CD1c-positive myeloid dendritic cell (primary cell): ENCODE measurements at regions not wholly inside any gene's neighbourhood (a gene's known extent, or its start where the extent isn't known, plus 50 kb on each side); places are given as distances from the start of the nearest gene placed in this dataset.

Experiments
- DNase-seq: peaks from one replicate; pipeline ENCODE4 v3.0.0-alpha.2; 2016; ENCODE audit errors: extremely low spot score

DNA sequence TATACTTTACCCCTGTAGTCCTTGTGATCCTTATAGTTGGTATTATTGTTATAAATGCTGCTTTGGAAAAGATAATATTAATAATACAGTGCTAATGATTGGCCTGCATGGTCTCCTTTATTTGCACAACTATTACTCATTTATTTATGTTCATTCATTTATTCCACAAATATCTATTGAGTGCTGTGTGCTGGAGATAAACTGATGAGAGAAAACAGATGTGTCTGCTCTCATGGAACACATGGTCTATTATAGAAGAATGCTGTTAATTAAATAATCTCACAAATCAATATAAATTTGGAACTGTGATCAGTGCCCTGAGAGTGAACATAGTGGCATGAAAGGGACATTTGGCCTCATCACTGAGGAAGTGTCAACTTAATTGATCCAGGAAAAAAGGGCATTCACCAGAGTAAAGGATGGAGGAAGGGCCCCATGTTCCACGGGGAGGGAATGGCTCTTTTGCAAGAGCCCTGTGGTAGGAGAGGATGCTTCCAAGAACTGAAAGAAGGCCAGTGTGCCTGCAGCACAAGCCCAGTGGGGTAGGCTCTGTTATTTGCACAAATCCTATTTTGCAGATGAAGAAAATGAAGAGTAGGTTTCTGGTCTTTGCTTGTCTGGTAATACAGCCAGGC is 91.5 kb upstream of the STK39 start:
- no peak for DNase-seq

DNA sequence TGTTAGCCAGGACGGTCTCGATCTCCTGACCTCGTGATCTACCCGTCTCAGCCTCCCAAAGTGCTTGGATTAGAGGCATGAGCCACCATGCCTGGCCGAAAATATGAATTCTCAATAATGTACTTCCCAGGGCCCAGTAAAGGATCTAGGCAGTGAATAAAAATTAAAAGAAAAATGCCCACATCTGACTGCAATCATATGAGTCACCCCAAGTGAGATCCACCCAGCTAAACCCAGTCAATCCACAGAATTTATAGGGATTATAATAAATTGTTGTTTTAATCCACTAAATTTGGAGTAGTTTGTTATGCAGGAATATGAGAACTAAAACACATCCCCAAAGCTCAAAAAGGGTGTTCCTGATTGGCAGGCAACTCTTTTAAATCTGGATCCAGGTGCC is 93.5 kb upstream of the STK39 start:
- DNase-seq: no peak

DNA sequence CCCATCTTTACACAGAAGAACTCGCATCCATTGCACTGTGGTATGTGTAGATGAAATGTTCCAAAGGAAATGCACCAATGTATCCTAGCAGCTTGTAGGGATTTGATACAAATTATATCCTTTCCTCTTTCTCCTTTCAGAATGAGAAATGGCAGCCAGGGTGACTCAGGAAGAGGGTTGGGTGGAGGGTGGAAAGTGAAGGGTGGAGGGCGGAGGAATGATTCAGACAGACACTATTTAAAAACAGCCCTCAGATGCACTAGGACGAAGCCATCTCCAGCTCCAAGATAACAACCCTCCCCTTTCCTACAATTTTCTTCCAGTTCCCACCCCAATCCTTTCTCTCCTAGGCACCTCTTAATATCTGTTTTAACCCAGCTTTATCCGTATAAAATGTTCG is 96.2 kb upstream of the STK39 start:
- DNase-seq: no peak

DNA sequence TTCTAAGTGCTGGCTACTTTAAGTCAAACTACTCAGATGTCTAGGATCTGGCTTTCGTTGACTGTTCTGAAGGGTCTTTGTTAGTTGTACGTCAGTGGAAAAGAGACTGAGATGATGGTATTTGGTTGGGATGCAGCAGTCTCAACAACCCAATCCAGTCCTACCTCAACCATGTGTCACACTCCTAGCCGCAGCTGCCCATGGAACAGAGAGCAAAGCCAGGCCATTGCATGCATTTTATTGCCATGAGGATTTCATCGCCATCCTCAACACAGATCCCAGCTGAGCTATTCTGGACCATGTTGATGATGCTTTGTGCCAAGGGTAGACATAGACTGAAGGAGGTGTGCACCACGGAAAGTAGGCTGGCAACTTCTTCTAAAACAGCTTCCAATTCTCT is 97.3 kb upstream of the STK39 start:
- no peak for DNase-seq

DNA sequence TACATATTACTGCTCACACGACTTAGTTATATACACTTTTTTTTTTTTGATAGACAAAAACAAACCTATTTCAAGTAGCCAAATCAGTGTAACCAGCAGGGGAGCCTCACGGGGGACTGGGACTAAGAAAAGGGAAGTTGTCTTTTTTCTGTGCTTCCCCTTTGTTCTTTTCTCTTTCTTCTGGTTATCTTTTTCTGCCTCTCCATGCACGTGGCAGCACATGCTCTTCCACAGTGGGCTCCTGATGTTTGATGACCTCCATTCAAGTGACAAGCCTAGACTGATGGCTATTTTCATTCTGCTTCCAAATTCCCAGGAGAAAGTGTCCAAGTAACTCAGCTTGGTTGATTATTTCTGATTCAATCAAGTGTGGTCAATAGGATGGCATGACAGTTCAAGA is 98.2 kb upstream of the STK39 start:
- DNase-seq: peak; percentile 16

DNA sequence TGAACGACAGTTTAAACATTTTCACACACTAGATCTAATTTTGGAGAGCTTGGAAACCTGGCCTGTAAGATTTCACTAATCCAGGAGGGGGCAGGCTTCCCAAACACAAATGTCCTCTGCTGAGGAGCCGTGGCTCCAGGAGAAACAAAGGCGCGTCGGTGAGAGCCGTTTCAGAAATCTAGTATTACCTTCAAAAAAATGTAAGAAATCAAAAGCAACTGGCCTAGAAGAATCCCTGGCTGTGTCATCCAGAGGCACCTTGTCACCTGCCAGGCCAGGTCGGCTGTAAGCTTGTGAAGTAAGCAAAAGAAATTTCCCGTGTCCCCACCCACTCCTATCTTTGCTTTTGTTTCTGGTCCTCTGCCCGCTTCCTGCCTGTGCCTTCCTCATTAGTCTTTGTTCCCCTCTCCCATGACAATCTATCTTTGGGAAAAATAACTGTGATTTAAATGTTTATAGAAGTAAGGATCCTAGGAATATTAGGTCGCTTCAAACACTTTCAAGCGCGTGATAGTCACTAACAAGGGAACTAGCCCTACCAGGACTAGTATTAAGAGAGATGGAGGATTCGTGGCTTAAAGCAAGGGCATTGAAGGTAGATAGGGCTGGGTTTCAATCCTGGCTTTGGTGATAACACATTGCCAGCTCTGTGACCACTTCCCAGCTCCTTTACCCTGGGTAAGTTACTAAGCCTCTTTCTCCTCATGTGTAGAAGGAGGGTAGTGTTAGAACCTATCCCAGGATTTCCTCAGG is 99.5 kb upstream of the STK39 start:
- DNase-seq: peak; percentile 78

DNA sequence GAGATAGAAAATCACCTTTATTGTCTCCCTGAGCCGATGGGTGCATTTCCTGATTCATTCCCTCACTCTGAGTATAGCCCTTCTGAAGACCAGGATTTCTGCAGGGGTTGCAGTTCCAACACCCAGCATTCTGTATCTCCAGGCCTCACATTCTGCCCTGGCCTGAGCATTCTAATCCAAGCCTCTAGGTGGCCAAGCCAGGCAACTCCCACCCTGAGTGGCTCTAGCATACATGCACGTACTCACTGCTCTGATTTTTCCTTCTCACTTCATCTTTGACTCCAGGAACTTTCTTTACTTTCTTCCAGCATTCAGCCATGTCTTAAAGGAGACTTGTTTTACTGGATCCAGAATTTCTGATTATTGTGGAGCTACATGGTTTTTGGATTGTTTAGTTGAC is 100.7 kb upstream of the STK39 start:
- peak; percentile 11 for DNase-seq

DNA sequence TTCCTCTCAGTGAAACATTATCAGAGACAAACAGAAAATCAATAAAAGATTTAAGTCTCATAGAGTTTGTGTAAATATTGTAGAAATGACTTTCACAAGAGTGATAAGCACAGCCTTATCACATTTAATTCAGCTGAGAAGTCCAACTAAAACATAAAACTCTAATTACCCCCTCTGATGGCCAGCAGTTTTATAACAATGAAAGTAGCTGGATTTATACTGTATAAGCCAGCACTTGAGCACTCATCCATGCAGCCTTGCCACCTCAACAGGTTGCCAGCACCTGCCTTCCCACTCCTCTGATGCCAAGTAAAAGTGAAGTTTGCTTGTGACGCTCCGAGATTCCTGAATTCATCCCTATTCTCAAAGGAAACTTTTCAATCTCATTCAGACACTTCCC is 103.0 kb upstream of the STK39 start:
- DNase-seq: no peak

DNA sequence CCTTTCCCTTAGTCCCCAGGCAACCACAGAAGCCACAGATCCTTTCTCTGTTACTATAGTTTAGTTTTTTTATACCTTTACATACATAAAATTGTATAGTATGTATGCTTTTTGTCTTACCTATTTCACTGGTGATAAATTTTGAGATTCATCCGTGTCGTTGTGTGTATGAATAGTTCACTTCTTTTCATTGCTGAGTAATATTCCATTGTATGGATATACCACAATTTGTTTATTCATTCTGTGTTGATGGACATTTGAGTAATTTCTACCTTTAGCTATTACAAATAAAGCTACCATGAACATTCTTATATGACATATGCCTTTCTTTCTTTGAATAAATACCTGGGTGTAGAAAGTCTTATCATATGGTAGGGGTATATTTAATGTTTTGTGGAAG is 102.8 kb upstream of the CERS6 start:
- no peak for DNase-seq

DNA sequence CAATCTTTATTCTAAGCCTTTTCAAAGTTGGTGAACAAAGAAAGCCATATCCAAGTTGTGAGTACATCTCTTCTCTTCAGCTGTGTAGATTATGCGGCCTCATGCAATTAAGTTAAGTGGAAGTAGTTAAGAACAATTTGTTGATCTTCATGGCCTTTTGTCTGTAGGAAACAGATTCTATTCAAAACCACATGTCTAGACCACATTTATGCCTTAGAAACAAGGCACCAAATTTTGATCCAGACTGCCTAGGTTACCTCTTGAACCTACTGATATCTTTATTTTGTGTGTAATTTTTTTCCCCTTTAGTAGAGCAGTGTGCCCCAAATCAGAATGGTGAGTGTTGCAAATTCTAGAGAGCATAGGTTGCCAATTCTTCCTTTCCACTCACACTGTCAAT is 101.6 kb upstream of the CERS6 start:
- DNase-seq: no peak

DNA sequence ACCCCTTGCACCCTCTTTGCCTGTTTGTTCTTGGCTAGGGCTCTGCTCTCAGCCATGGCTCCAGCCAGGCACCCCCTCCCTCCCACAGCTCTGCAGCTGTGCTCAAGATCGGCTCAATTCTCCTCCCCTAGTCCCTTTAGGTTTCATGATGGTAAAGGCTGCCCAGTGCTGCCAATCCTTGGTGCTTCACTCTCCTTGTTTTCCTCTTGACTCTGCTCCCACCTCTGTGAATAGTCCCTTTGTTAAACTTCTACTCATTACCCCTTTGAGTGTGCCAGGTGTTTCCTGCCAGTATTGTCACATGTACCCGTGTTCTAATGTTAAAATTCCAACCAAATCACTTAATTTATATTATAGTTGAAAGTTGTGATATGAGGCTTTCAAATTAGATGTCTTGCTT is 101.0 kb upstream of the CERS6 start:
- no peak for DNase-seq

DNA sequence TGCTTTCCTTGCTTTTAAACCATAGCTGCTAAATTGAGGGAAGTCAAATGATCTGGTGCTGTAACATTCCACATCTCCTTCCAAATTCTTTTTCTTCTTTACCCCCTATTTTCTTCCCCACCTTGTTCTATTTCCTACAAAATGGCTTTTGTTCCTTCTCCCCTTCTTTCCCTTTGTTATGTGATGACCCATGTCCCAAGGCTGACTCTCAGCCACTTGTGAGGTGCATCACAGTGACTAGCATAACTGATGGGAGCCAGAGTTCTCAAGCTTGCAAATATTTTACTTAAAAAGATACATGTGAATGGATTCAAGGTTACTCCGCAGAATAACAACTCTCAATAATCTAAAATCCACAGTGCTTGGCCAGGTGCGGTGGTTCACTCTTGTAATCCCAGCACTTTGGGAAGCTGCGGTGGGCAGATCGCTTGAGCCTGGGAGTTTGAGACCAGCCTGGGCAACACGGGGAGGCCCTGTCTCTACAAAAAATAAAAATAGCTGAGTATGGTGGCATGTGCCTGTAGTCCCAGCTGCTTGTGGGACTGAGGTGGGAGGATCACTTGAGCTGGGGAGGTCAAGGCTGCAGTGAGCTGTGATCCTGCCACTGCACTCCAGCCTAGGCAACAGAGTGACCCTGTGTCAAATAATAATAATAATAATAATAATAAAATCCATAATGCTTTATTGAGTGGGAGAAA is 100.1 kb upstream of the CERS6 start:
- DNase-seq: no peak

DNA sequence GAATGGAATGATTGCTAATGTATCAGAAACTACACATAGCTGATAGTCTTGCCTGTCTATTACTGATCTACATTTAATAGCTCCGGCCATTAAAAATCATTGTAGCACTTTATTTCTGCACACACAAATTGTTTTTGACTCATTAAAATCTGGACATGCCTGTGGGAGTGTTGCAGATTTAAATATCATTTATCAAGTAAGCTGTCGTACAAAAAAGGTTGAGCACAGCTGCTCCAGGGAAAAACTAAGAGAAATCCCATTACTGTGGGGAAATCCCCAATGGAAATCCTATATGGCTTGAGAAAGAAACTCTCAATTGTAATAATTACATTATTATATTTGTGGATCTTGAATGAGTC is 99.6 kb upstream of the CERS6 start:
- DNase-seq: no peak

DNA sequence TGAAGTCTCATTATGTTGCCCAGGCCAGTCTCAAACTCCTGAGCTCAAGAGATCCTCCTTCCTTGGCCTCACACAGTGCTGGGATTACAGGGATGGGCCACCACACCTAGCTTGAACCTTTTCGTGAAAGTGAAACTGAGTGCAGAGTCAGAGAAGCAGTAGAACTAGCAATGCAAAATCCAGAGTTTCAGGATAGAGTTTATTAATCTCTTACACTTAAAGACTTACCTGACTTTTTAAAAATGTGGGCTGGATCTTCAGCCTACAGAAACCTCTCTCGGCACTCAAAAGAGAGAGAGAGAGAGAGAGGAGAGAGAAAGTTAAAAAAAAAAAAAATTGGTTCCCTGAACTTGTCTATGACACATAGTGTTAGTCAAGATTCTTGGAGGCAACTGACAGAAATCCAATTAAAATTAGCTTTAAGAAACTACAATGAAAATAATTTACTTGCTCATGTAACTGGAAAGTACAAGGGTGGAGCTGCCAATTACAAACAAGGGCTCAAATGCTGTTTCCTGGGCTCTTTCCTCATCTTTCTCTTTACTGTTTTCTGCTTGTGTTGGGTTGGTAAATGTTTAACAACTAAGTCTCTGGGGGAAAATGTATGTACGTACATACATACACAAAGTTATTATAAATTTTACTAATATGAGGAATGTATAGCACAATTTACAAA is 98.1 kb upstream of the CERS6 start:
- no peak for DNase-seq

DNA sequence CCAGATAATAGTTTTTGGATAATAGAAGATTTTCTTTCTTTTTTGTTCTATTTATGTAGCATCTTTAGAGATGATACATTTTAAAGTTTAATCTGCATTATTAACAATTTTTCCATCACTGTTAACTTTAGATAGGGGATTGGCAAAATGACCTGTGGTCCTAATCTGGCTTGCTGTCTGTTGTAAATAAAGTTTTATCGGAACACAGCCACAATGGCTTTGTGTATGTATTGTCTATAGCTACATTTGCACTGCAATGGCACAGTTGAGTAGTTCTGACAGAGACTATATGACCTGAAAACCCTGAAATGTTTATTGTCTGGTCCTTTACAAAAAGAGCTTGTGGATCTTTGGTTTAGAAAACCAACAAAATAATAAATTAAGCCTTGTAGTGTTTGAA is 97.0 kb upstream of the CERS6 start:
- no peak for DNase-seq

DNA sequence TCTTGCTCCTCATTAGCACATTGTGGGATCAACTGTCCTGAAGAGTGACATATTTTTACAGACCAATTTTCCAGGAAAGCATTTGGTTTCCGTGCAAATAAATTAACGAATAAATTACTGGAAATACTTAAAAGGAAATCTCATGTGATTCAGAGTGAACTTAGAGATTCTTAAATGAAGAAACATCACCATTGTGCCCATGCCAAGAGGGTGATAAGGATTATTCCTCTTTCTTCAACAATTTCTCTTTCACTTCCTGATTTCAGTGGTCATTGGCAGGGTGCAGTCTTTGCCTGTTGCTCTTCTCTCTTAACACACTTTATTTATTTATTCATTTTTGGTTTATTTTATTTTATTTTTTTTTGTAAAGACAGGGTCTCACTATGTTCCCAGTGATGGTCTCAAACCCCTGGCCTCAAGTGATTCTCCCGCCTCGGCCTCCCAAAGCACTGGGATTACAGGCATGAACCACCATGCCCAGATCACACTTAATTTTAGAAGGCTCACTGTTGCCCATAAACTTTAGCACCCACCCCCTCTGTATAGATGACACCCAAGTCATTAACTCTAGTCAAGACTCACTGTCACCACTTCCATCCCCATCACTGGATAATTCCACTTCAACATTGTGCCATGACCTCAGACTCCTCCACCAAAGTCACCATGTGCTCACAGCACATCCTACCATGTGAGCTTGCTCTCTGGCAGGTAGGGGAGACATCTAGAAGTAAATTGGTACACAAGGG is 92.6 kb upstream of the CERS6 start:
- peak; percentile 69 for DNase-seq

DNA sequence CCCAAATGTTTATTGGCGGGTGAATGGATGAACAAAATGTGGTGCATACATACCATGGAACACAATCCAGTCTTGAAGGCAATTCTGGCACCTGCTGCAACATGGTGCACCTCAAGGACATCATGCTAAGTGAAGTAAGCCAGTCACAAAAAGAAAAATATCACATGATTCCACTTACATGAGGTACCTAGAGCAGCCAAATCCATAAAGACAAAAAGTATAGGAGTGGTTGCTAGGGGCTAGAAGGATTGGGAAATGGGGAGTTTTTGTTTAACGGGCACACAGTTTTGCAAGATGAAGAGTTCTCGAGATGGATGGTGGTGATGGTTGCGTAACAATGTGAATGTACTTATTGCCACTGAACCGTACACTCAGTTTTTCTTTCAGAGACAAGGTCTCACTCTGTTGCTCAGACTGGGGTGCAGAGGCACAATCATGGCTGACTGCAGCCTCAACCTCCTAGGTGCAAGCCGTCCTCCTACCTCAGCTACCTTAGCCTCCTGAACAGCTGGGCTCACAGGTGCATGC is 90.9 kb upstream of the CERS6 start:
- peak; percentile 15 for DNase-seq

DNA sequence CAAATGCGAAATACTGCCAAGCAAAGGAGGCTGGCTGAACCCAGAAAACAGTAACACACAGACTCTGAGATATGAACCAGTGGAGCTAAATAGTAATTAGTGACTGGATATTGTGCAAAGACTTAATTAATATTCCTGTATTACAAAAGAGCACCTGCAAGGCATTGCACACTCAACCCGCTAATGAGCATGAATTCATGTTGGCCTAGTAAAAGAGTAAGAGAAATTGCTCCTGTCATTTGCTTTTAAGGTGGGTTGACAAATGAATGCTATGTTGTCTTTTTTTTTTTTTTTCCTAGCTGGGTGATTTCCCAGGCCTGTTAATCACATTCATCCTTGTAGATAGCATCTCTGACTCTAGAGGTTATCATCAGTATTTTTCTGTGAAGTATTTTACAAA is 87.0 kb upstream of the CERS6 start:
- no peak for DNase-seq

DNA sequence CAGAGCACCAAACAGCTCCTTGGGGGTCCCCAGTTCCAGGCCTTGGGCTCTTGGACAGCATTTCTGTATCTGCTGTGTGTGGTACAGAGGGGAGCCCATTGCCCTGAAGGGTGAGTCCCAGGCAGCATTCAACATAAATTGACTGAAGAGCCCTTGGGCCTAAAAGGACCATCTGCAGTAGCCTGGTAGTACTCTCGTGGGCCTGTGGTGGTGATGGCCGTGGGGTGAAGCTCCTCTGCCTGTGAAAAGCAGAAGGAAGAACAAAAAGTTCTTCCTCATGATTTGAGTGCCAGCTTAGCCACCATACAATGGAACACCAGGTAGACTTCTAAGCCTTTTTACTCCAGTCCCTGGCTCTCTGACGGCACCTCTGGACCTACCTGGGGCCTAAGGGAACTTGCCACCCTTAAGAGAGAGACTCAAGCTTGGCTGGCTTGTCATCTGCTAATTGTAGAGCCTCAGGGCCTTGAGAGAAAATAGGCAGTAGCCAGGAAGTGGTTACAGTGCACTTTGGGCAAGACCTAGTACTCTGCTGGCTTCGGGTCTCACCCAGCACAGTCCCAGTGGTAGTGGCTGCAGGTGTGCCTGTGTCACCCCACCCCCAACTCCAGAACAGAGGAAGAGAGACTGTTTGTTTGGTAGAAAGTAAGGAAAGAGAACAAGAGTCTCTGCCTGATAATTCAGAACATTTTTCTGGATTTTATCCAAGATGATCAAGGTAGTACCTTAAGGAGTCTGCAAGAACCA is 84.6 kb upstream of the CERS6 start:
- DNase-seq: no peak

DNA sequence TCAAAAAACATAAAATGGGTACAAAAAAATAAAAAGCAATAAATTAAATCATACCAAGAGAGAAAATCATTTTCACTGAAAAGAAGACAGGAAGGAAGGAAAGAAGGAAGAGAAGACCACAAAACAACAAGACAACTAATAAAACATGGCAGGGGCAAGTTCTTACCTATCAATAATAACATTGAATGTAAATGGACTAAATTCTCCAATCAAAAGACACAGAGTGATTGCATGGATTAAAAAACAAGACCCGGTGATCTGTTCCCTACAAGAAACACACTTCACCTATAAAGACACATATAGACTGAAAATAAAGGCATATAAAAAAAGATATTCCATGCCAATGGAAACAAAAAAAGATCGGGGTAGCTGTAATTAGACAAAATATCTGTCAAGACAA is 82.6 kb upstream of the CERS6 start:
- no peak for DNase-seq

DNA sequence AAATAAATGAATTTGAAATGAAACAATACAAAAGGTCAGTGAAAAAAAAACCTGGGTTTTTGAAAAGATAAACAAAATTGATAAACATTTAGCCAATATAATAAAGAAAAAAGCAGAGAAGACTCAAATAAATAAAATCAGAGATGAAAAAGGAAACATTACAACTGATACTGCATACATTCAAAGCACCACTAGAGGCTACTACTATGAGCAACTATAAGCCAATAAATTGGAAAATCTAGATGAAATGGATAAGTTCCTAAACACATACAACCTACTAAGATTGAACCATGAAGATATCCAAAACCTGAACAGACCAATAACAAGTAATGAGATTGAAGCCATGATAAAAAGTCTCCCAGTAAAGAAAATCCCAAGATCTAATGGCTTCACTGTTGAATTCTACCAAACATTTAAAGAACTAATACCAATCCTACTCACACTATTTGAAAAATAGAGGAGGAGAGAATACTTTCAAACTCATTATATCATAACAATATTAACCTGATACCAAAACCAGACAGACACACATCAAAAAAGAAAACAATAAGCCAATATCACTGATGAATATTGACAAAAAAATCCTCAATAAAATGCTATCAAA is 80.8 kb upstream of the CERS6 start:
- DNase-seq: no peak
